GM12892 (cell line): ENCODE measurements at regions not wholly inside any gene's neighbourhood (a gene's known extent, or its start where the extent isn't known, plus 50 kb on each side); places are given as distances from the start of the nearest gene placed in this dataset.
"Not testable (repeated sequence)": the region's sequence is repeated elsewhere in the genome, so short reads cannot be mapped to it uniquely, and the experiment has no call there.

ENCODE experiments used
- DNase-seq: peaks from one replicate; pipeline ENCODE4 v3.0.0; 2011; ENCODE audit not compliant: insufficient read length
- FAIRE-seq: peaks from 2 replicates; lab custom pipeline; 2011; peaks lifted over from hg19 to GRCh38; lab: Jason Lieb, UNC
- POLR2A ChIP-seq: IDR thresholded peaks from 2 replicates; pipeline ENCODE4 v1.6.1; 2011; ENCODE audit warnings: low read depth, low read length, control low read depth
- POLR2AphosphoS5 ChIP-seq: IDR thresholded peaks from 2 replicates; pipeline ENCODE4 v1.6.1; 2011; ENCODE audit warnings: low read depth, low read length, control low read depth
- TAF1 ChIP-seq: IDR thresholded peaks from 2 replicates; pipeline ENCODE4 v1.6.1; 2011; ENCODE audit warnings: low read depth, mild to moderate bottlenecking, control low read depth, low read length, borderline replicate concordance

DNA sequence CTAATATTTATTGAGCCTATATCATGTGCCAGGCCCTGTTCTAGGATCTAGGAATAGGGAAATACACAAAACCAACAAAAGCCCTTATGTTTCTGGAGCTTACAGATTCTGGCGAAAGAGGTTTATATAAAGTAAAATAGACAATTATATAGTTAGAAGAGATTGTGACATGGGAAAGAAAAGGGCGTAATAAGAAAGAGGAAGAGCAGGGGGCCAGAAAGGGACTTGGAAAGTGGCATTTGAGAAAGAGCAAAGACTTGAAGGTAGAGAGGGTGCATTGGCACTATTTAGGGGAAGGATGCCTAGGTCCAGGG is 322.5 kb upstream of the FAM78B start:
- TF ChIP-seq POLR2AphosphoS5 = no peak
- DNase-seq (no peak), FAIRE-seq (no peak)

- FAIRE-seq = peak; percentile 54
- DNase-seq = no peak
- TF ChIP-seq POLR2A (peak; percentile 55; the same call in 1 of the 2 replicates), POLR2AphosphoS5 (0 out of 2 replicates have a peak, but pooled peaks have one; percentile 27), TAF1 (0 out of 2 replicates have a peak, but pooled peaks have one; percentile 35)
These were observed 323.1 kb upstream of the FAM78B start for GRCh38 chr1:166489670-166490436.

DNA sequence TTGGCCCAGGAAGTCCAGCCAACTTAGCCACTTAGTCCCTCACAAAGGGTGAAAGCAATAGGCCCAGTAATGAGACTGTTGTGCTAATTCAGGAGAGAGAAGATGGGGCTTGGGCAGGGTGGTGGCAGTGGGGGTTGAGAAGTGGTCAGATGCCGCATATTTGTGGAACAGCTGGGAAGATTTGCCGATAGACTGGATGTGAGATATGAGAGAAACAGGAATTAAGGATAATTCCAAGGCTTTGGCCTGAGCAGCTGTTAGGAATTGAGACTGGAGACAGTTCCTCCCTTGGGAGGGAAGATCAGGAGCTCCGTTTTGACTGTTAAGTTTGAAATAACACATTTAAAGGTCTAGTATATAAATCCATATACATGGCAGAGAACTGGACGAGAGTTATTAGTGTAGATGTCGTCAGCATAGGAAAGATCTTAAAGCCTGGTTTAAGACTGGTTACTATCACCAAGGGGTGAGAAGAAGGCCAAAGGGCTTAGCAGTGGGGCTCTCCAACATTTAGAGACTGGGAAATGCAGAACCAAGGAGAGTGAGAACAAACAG is 323.7 kb upstream of the FAM78B start:
- DNase-seq (no peak), FAIRE-seq (peak; percentile 97)
- TF ChIP-seq POLR2AphosphoS5 (no peak), TAF1 (no peak), POLR2A (no peak)

DNA sequence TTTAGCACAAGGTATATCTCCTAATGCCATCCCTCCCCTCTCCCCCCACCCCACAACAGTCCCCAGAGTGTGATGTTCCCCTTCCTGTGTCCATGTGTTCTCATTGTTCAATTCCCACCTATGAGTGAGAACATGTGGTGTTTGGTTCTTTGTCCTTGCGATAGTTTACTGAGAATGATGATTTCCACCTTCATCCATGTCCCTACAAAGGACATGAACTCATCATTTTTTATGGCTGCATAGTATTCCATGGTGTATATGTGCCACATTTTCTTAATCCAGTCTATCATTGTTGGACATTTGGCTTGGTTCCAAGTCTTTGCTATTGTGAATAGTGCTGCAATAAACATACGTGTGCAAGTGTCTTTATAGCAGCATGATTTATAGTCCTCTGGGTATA is 327.0 kb upstream of the FAM78B start:
- not testable (repeated sequence) for FAIRE-seq, DNase-seq

GRCh38 chr1:166507347-166507746 is 331.9 kb upstream of the POGK start:
- TF ChIP-seq POLR2A (no peak), POLR2AphosphoS5 (no peak), TAF1 (no peak)
- no peak for DNase-seq
- no peak for FAIRE-seq

DNA sequence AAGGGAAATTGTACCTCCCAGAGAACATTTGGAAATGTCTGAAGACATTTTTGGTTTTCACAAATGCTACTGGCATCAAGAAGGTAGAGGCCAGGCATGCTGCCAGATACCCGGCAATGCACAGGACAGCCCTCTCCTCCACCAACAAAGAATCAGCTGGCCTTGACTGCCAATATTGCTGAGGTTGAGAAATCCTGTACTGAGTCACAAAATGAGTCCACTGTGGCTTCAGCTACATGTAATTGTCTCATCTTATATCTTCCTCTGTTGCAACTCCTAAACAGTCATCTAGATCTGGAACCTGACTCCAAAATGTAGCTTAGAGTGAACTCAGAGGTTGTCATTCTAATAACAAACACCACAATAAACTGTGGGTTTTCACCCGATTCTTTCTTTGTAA is 327.5 kb upstream of the POGK start:
- no peak for FAIRE-seq
- DNase-seq = no peak
- no peak for TF ChIP-seq TAF1
- TF ChIP-seq POLR2A = no peak
- no peak for TF ChIP-seq POLR2AphosphoS5

GRCh38 chr1:166514067-166514466 is 325.2 kb upstream of the POGK start:
- DNase-seq = no peak
- TF ChIP-seq POLR2AphosphoS5 (no peak), TAF1 (no peak), POLR2A (no peak)
- no peak for FAIRE-seq

- DNase-seq (no peak), FAIRE-seq (no peak)
- no peak for TF ChIP-seq POLR2A
- no peak for TF ChIP-seq TAF1
- TF ChIP-seq POLR2AphosphoS5 = no peak
These were observed 311.5 kb upstream of the POGK start for GRCh38 chr1:166527752-166528151.

DNA sequence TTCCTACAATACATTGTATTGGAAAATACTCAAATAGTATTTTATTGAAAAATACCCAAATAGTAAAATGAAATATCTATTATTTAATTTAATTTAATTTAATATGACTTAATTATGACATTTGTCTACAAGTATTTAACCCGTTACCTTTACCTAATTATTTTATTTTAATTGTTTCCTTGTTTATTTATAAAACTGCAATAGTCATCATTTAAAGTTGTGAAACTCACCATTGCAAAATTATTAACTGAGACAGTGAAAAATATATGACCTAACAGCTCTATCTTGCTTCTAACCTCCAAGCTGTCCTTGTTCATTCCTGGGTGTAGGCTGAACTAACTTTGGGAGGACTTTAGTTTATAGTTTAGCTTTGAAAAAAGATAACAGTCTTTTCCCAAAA is 300.6 kb upstream of the POGK start:
- no peak for DNase-seq
- no peak for FAIRE-seq

GRCh38 chr1:166544036-166544435 is 295.2 kb upstream of the POGK start:
- TF ChIP-seq POLR2AphosphoS5 = no peak
- no peak for TF ChIP-seq POLR2A
- no peak for TF ChIP-seq TAF1

More for the DNA sequence above, 300.6 kb upstream of the POGK start:
- TF ChIP-seq POLR2AphosphoS5 (no peak), POLR2A (no peak), TAF1 (no peak)

DNA sequence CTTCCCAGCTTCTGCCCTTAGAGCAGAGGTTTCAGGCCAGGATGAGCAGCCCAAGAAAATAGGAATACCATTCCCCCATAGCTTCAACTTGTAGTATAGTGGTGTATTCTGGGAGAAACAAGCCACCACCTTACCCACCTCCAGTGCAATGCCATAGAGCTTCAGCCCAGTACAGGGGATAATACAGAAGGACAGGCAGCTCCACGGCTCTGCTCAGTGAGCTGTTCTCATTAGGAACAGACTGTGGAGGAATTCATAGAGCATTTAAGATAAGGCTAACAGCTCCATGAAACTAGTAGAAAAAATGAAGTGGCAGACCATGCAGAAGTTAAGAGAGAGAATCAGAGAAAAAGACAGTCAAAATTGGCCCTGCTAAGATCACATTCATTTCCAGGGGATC is 294.7 kb upstream of the POGK start:
- TF ChIP-seq POLR2AphosphoS5 = no peak
- TF ChIP-seq POLR2A = no peak
- TF ChIP-seq TAF1 = no peak
- DNase-seq = no peak
- no peak for FAIRE-seq

More at GRCh38 chr1:166544036-166544435, 295.2 kb upstream of the POGK start:
- no peak for DNase-seq
- FAIRE-seq = no peak

GRCh38 chr1:166552706-166553105 is 286.6 kb upstream of the POGK start:
- DNase-seq = no peak
- no peak for FAIRE-seq
- TF ChIP-seq TAF1 (no peak), POLR2A (no peak), POLR2AphosphoS5 (no peak)

DNA sequence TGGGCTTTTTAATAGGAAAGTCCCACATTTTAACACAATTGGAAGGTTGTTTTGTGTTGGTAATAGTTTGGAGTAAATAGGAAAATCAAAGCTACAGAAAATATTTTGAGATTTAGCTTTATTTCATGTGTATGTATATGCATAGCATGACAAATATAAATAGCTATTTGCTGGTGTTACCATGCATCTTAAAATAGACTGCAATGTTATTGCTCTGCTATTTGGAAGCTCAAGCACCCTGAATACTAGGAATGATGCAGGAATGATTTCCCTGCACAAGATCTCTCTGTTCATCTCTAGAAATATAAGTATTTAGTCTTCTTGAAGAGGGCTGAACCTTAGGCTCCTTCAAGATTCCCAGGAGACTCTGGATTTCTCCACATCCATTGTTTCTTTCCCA is 268.3 kb upstream of the POGK start:
- FAIRE-seq (no peak), DNase-seq (no peak)
- TF ChIP-seq POLR2A (no peak), TAF1 (no peak), POLR2AphosphoS5 (no peak)
